ENCODE measurements at regions not wholly inside any gene's neighbourhood (a gene's known extent, or its start where the extent isn't known, plus 50 kb on each side); places are given as distances from the start of the nearest gene placed in this dataset.

DNA sequence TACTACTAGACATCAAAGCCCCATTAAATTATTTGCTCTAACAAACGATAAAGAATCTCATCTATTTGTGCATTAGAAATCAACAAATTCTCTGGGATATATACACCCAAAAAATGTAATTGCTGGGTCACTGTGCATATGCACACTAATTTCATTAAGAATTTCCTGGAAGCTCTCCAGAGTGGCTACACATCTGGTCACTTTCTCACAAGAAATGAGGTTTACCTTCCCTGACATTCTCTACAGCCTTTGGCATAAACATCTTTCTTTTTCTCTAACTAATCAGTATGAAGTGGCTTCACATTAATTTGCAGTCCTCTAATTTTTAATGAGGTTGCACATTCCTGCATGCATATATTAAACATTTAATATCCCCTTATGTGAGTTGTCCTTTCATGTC is 150.8 kb upstream of the ANO5 start:
- CTCF ChIA-PET: no interaction called here

DNA sequence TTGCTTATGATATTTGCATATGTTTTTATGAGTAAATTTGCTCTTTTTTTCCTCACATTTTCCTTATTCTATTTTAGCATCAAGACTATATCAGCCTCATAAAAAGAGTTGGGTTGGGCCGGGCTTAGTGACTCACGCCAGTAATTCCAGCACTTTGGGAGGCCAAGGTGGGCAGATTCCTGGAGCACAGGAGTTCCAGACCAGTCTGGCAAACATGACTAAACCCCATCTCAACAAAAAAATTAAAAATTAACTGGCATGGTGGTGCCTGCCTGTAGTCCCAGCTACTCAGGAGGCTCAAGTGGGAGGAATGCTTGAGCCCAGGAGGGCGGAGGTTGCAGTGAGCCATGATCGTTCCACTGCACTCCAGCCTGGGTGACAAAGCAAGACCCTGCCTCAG is 148.8 kb upstream of the ANO5 start:
- TF ChIP-seq CTCF (conservative IDR thresholded peaks at IDR 0.05; ENCODE audit: low read depth): no peak
- ChIA-PET POLR2A (ENCODE audit: low non-redundant PET) (no interaction called here), CTCF (no interaction called here)
- no peak for DNase-seq (ENCODE audit: low spot score)
- no peak overlapping the region for H3K27ac ChIP-seq

More for the DNA sequence above, 150.8 kb upstream of the ANO5 start:
- POLR2A ChIA-PET (ENCODE audit: low non-redundant PET): no interaction called here
- no peak for DNase-seq (ENCODE audit: low spot score)
- H3K27ac ChIP-seq: no peak overlapping the region
- TF ChIP-seq CTCF (conservative IDR thresholded peaks at IDR 0.05; ENCODE audit: low read depth): no peak

DNA sequence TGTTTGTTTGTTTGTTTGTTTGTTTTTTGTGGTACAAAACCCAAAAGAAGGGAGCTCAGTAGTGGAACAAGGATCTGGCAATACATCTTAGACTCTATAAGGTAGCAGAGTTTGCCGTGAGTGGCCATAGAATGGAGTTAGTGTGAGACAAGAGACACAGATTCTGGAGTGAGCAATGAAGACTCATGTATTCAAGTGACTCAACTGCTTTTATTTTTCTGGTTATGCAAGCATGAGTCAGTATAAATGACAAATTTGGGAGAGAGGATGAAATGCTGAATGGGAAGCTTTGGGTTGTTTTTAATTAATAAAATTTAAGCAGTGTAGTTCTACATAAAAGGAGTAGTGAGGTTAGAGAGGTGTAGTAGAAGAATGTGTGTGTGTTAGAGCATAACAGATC is 143.6 kb upstream of the ANO5 start:
- no peak for TF ChIP-seq CTCF (conservative IDR thresholded peaks at IDR 0.05; ENCODE audit: low read depth)
- CTCF ChIA-PET: no interaction called here
- H3K27ac ChIP-seq: no peak overlapping the region
- DNase-seq (ENCODE audit: low spot score): no peak
- POLR2A ChIA-PET (ENCODE audit: low non-redundant PET): no interaction called here

DNA sequence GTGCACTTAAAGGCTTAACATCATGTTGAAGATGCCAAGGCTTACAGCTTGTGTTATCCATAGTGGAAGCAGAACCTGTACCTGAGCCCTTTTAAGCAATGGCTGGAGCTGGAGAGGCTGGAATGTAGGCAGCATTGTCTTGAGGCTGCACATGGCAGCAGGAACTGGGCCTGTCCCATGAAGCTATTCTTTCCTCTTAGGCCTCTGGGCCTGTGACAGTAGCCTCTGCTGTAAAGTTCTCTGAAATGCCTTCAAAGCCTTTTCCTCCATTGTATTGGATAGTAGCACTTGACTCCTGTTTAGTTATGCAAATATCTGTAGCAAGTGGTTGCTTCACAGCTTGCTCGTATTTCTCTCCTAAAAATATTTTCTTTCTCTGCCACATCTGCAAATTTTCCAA is 127.4 kb upstream of the ANO5 start:
- no peak for TF ChIP-seq CTCF (conservative IDR thresholded peaks at IDR 0.05; ENCODE audit: low read depth)
- ChIA-PET POLR2A (ENCODE audit: low non-redundant PET) (no interaction called here), CTCF (no interaction called here)
- no peak overlapping the region for H3K27ac ChIP-seq
- no peak for DNase-seq (ENCODE audit: low spot score)

- ChIA-PET CTCF (no interaction called here), POLR2A (ENCODE audit: low non-redundant PET) (no interaction called here)
- DNase-seq (ENCODE audit: low spot score): no peak
- no peak for TF ChIP-seq CTCF (conservative IDR thresholded peaks at IDR 0.05; ENCODE audit: low read depth)
- H3K27ac ChIP-seq: no peak overlapping the region
These were observed 123.0 kb upstream of the ANO5 start for GRCh38 chr11:22069844-22070243.

GRCh38 chr11:22076271-22076930 is 116.5 kb upstream of the ANO5 start:
- POLR2A ChIA-PET (ENCODE audit: low non-redundant PET): no interaction called here
- no peak overlapping the region for H3K27ac ChIP-seq

More at GRCh38 chr11:22076271-22076930, 116.5 kb upstream of the ANO5 start:
- CTCF ChIA-PET: no interaction called here
- DNase-seq (ENCODE audit: low spot score): no peak
- no peak for TF ChIP-seq CTCF (conservative IDR thresholded peaks at IDR 0.05; ENCODE audit: low read depth)

Measured in RWPE1 (cell line).